ENCODE measurements at regions not wholly inside any gene's neighbourhood (a gene's known extent, or its start where the extent isn't known, plus 50 kb on each side); places are given as distances from the start of the nearest gene placed in this dataset.

Small RNA genes in the stretch of these regions (small RNA-seq; reads per million reads assigned to genes)
- 0 reads per million in 4 donors for gene AL512324.1
- gene MIR3156-1 = 0 reads per million in 4 donors
- 0 reads per million in 4 donors for gene RNU6-1207P
